SKM-1 treated with dmso at 0.1 percent for 144 hours (cell line): ENCODE measurements at regions not wholly inside any gene's neighbourhood (a gene's known extent, or its start where the extent isn't known, plus 50 kb on each side); places are given as distances from the start of the nearest gene placed in this dataset.
A peak's percentile ranks its signal among the peaks of the same experiment; 100 is the strongest.
"Not testable (repeated sequence)": the region's sequence is repeated elsewhere in the genome, so short reads cannot be mapped to it uniquely, and the experiment has no call there.

Experiments used
- DNase-seq: peaks from one replicate; lab custom pipeline; 2025; ENCODE audit not compliant: unreplicated experiment; lab: John Stamatoyannopoulos, UW

- DNase-seq = no peak
These were observed 209.0 kb upstream of the SLC35B3 start for GRCh38 chr6:8644306-8644705.

DNA sequence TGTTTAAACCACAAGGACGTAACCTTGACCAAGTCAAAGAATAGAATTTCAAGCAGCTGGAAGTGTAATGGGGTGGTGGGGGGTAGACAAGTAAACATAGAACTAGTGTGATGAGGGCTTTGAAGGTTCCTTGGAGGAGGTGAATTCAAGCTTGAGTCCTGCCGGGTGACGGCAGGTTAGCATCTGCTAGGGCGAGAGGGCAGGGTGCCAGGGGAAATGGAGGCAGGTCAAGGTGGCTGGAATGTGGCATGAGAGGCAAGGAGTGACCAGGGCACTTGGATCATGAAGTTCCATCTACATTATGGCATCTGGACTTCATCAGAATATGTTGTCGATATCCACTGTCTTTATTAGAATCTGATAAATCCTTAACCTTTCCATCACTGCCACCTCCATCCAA lies 207.5 kb upstream of the SLC35B3 start:
- no peak for DNase-seq

- DNase-seq = no peak
These were observed 206.8 kb upstream of the SLC35B3 start for GRCh38 chr6:8642131-8642530.

- no peak for DNase-seq
These were observed 204.7 kb upstream of the SLC35B3 start for GRCh38 chr6:8639928-8640649.

GRCh38 chr6:8637896-8638597 lies 202.7 kb upstream of the SLC35B3 start:
- DNase-seq = no peak

- DNase-seq = no peak
These were observed 198.4 kb upstream of the SLC35B3 start for GRCh38 chr6:8633762-8634161.

DNA sequence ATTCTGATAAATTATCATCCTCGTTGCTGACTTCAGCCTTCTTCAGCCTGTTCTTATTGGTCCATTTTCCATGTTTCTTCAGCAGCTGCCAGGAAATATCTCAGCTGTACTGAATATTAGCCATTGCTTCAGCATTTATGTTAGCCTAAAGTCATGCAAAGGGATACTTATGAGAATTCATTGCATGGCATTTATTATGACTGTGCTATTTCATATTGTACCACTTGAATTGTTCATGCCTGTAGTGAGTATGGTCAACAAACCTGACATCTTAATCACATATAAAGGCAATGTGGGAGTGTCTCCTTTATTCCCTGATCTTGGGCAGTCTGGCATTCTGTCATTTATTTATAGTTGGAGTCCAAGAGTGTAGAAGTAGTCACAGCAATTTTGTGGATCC lies 193.4 kb upstream of the SLC35B3 start:
- no peak for DNase-seq

DNA sequence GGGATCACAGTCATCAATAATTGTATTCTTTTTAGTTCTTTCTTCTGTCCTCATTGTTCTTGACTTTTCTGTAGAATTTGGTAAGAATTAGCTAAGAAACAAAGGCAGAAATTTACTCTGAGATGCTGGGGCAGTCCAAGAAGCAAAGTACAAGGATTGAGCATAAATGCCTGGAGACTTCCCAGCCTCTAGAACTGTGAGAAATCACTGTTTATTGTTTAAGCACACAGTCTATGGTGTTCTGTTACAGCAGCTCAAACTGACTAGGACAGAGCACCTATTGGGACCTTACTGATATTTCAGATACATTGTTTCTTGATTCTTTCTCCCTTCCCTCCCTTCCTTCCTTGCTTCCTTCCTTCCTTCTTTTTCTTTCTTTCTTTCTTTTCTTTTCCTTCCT lies 192.7 kb upstream of the SLC35B3 start:
- no peak for DNase-seq

DNA sequence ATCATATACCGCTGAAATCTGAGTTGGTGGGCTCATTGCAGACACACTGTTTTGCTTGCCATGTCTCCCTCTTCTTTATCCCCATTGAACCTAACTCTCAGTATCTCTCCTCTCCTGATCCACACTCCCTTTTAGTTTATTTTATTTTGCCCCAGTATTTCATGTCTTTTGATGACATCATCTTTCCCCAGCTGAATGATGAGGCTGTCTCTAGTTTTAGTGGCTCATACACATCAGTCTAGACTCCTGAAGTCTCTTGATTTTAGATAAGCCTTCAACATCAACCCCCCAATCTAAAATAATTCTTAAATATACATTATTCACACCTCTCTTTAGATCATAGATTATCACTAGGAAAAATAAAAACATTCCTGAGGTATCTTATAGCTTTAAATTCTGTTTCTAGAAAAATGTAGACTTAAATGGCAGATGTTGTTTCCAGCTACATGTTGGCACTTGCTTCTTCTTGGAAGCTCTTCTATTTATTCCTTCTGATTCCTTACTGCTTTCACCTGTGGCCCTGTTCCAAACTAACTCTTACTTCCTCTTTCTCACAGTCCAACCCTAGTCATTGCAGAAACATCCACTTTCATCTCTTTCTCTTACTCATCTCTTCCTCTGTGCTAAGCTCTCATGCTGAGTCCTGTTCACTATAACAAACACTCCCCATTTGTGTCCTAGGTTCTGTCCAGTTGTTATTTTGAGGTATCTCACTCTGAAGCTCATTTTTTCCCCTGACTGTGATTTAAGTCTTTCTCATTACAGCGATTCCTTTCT lies 191.9 kb upstream of the SLC35B3 start:
- DNase-seq = peak; percentile 29

- DNase-seq = no peak
These were observed 189.3 kb upstream of the SLC35B3 start for GRCh38 chr6:8624665-8625064.

DNA sequence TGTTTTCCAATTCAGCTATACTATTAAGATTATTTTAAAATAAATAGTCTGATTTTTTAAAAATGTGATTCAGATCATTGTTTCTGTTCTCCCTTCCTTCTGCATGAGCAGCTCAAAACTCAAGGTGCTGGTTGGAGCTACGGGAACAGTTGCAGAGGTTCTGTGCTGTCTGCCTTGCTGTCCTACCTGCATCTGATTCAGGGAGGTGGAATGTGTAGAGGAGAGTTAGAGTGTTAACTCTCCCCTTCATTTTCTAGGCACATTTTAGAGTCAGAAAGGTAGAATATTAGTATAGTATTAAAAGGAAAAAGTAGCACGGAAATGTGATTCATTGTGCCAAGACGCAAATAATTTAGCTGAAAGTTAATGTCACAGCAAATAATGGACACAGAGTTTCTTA lies 188.1 kb upstream of the SLC35B3 start:
- DNase-seq = no peak

- DNase-seq = no peak
These were observed 184.5 kb upstream of the SLC35B3 start for GRCh38 chr6:8619853-8620252.

DNA sequence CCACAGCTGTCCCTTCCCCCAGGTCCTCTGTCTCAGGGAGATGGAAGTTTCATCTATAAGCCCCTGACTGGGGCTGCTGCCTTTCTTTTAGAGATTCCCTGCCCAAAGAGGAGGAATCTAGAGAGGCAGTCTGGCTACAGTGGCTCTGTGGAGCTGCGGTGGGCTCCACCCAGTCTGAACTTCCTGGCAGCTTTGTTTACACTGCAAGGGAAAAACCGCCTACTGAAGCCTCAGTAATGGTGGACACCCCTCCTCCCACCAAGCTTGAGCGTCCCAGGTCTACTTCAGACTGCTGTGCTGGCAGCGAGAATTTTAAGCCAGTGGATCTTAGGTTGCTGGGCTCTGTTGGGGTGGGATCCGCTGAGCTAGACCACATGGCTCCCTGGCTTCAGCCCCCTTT lies 184.1 kb upstream of the SLC35B3 start:
- not testable (repeated sequence) for DNase-seq

DNA sequence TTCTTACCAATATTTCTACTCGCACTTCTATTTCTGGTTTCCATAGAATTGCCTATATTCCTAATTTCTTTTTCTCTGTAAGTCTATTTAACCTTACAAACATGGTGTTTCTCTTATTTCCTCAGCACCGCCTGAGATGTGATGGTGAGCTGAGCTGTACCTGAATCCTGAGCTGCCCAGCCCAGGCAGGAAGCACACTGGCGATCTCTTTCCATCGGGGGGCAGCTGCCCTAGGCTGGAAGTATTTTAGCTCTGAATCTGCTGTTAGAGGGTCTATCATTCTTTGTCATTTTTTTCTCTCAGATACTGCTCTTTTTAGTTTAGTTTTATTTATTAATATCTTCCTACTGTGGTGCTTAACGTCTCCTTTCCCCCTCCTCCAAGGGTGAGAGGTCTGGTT lies 173.4 kb upstream of the SLC35B3 start:
- DNase-seq = no peak

DNA sequence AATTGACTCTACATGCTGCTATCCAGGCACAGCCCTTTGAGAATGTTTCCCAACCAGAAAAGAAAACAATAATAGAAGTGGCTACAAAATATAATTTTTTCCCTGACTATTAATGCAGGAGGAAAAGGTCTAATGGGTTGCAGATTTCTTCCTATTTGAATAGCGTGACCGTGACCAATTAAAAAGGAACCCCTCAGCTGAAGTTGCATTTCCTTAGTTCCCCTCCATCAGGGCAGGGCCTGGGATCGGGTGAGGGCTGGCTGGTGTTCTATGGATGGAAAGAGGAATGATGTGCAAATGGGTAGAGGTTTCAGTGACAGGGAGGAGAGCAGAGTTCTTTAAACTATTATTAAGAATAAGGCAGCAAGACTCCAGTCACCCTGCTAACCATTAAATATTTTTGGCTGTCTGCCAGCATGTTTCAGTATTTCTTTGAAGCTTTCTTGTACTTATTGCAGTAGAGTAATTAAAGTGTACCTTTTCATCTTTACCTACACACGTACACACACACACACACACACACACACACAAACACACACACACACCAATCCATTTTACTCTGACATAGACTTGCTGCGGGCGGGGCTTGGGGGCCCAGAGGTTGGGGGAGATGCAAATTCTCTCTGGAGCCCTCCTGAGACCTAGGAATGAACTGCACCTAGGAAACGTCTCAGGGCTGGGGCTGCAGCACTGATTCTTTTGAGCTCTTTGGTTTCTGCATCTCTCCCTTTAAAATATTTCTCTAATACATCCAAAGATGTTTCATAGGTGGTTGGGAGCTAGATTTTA lies 154.8 kb upstream of the SLC35B3 start:
- no peak for DNase-seq

DNA sequence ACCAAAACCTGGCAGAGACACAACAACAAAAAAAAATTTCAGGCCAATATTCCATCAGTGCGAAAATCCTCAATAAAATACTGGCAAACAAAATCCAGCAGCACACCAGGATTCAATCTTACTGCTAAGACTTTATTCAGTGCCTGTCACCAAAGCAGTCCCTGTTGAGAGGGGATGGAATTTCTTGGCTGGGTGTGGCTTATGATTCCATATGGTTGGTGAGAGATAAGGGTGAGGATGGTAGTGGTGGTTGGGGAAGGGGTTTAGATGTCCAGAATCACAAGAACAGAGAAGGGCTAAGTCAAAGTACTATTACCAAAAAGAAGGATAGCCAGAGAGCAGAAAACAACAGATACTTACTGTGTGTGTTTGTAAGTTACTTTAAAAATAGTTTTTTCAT lies 152.8 kb upstream of the SLC35B3 start:
- DNase-seq = no peak

- DNase-seq = no peak
These were observed 147.9 kb upstream of the SLC35B3 start for GRCh38 chr6:8583291-8583690.

DNA sequence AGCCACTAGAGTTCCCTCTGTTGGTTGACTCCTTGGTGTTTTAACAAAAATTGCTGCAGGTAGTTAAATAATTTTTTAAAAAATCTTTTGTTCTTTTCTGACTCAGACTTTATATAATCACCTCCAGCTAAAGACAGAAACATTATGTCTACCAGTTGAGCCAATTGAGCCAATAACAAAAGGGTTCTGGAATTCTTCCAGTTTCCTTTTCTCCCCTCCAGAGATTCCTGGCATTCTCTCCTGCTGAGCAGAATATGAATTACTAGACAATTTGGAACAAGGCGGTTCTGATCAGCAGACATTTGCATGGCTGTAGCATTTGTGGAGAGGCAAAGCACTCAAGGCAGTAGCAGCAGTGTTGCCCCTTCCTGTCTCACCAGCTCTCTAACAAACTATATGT lies 144.0 kb upstream of the SLC35B3 start:
- DNase-seq = no peak

DNA sequence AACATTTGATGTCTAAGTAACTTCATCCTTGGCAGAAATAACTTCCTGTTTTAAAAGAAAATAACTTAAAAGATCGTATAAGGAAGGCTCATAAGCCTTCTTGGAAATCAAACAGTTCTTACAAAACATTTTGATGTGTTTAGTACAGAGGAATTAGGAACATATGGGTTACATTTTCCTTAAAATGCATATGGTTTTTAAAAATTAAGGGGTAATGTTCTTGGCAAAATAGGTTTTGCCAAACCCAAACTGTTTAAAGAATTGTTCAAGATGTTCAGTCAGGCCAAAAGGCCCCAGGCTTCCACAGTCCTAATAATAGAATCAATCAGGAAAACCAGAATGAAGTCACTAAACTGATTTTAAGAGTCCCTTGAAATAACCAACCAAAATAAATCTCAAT lies 142.7 kb upstream of the SLC35B3 start:
- DNase-seq = no peak

DNA sequence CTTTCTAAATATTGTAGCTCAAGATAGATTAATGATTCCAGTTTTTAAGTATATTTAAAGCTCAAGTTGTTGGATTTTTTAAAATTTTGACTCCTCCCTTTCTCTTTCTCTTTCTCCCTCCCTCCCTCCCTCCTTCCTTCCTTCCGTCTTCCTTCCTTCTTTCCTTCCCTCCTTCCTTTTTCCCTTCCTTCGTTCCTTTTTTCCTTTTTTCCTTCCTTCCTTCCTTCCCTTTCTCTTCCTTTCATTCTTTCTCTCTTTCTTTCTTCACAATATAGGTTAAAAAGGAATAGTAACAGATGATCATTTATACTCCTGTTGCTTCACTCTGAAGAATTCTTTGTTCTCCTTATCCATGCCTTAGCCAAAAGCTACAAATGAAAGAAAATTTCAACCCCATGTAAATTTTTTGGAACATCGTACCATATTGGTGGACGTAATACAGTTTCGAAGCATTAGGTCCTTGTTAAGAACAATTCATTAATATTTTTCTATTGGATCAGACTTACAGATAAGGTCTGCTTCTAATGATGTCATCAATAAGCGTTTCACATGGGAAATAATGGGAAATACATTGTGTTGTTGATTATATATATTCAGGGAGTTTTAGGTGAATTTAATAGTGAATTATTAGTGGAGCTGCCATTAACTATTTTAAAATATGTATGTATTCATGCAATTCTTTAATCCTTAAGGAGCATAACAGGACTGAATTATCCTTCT lies 139.6 kb upstream of the SLC35B3 start:
- DNase-seq = no peak

GRCh38 chr6:8574311-8574710 lies 139.0 kb upstream of the SLC35B3 start:
- no peak for DNase-seq
